Chondrocyte (in vitro differentiated cells): ENCODE measurements at regions not wholly inside any gene's neighbourhood (a gene's known extent, or its start where the extent isn't known, plus 50 kb on each side); places are given as distances from the start of the nearest gene placed in this dataset.
"Not testable (repeated sequence)": the region's sequence is repeated elsewhere in the genome, so short reads cannot be mapped to it uniquely, and the experiment has no call there.

Experiments used
- DNase-seq: peaks from one replicate; pipeline ENCODE4 v3.0.0; 2021; ENCODE audit warnings: mixed read lengths, low spot score
- H3K27ac Mint-ChIP-seq: one replicate; pipeline ENCODE4 v1.8.0; 2021; ENCODE audit warnings: mild to moderate bottlenecking, moderate library complexity, mixed read lengths; ENCODE audit not compliant: unreplicated experiment
- H3K27me3 Mint-ChIP-seq: 2 replicates; pipeline ENCODE4 v1.8.0; 2021; ENCODE audit warnings: low read depth, mixed read lengths
- H3K36me3 Mint-ChIP-seq: 2 replicates; pipeline ENCODE4 v1.8.0; 2021; ENCODE audit warnings: low read depth, mixed read lengths
- H3K4me1 Mint-ChIP-seq: 2 replicates; pipeline ENCODE4 v1.8.0; 2021; ENCODE audit warnings: low read depth, mild to moderate bottlenecking, mixed read lengths
- H3K4me3 Mint-ChIP-seq: one replicate; pipeline ENCODE4 v1.8.0; 2021; ENCODE audit warnings: mild to moderate bottlenecking, moderate library complexity, mixed read lengths; ENCODE audit not compliant: unreplicated experiment
- H3K9me3 Mint-ChIP-seq: 2 replicates; pipeline ENCODE4 v1.8.0; 2021; ENCODE audit warnings: low read depth, mixed read lengths
- TF ChIP-seq, protein P1 (sequence below): fragments of 200-600 bp; sonication (generic); IDR thresholded peaks from 2 replicates; pipeline ENCODE4 v1.5.0; 2021; ENCODE audit warnings: antibody characterized with exemption, mild to moderate bottlenecking, moderate library complexity

DNA sequence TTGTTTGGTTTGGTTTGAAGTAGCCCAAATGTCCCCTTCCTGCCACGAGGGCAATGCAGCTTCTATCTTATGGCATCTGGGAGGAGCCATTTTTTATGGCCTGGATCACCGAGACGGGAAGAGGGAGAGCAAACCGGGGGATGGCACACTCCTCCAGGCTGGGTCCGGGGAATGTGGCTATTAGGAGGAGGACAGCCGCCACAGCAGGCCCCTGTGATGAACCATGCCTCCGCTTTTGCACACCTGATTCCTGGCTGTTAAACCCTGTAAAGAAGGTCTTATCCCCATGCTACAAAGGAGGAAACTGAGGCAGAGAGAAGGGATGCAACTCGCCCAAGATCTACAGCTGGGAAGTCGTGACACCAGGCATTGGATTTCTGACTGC, 157.6 kb downstream of the OR4M2 start:
- Mint-ChIP-seq H3K9me3 (peaks cover 44% of the 10 kb centered on the region), H3K27ac (no peak overlapping the region), H3K36me3 (no peaks in the 10 kb centered on the region), H3K4me3 (no peak overlapping the region), H3K4me1 (no peaks in the 10 kb centered on the region), H3K27me3 (no peaks in the 10 kb centered on the region)
- TF ChIP-seq, protein P1, sequence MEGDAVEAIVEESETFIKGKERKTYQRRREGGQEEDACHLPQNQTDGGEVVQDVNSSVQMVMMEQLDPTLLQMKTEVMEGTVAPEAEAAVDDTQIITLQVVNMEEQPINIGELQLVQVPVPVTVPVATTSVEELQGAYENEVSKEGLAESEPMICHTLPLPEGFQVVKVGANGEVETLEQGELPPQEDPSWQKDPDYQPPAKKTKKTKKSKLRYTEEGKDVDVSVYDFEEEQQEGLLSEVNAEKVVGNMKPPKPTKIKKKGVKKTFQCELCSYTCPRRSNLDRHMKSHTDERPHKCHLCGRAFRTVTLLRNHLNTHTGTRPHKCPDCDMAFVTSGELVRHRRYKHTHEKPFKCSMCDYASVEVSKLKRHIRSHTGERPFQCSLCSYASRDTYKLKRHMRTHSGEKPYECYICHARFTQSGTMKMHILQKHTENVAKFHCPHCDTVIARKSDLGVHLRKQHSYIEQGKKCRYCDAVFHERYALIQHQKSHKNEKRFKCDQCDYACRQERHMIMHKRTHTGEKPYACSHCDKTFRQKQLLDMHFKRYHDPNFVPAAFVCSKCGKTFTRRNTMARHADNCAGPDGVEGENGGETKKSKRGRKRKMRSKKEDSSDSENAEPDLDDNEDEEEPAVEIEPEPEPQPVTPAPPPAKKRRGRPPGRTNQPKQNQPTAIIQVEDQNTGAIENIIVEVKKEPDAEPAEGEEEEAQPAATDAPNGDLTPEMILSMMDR: no peak
- peak; percentile 84 for DNase-seq

DNA sequence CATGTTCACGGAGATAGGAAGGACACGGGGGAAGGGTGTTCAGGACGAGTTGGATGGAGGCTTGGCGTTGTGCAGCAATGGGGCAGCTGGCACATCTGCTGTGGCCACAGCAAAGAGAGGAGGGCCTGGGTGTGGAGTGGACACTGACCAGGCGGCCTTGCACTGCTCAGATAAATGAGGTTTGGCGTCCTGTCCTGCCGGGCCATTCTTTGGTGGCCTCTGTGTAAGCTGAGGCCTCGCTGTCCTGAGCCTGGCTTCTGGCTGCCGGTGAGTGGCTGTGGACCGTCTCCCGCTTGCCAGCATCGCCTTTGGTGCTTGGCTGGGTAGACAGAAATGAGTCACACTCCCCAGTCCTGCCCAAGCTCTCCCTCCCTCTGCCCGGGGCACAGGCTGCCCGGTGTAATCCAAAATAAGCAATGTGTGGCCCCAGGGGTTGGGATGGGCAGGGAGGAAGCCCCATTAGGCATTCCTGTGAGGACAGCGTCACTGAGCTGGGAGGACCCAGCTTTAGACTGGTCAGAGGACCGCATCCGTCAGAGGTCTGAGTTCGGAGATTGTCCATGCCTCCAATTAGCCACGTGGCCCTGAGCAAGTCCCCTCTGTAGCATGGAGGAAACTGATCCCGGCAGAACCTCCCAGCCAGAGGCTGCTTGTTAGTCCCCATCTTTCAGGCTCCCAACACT, 158.1 kb downstream of the OR4M2 start:
- H3K36me3 Mint-ChIP-seq: not testable (repeated sequence)
- peaks cover 47% of the 10 kb centered on the region for H3K9me3 Mint-ChIP-seq

DNA sequence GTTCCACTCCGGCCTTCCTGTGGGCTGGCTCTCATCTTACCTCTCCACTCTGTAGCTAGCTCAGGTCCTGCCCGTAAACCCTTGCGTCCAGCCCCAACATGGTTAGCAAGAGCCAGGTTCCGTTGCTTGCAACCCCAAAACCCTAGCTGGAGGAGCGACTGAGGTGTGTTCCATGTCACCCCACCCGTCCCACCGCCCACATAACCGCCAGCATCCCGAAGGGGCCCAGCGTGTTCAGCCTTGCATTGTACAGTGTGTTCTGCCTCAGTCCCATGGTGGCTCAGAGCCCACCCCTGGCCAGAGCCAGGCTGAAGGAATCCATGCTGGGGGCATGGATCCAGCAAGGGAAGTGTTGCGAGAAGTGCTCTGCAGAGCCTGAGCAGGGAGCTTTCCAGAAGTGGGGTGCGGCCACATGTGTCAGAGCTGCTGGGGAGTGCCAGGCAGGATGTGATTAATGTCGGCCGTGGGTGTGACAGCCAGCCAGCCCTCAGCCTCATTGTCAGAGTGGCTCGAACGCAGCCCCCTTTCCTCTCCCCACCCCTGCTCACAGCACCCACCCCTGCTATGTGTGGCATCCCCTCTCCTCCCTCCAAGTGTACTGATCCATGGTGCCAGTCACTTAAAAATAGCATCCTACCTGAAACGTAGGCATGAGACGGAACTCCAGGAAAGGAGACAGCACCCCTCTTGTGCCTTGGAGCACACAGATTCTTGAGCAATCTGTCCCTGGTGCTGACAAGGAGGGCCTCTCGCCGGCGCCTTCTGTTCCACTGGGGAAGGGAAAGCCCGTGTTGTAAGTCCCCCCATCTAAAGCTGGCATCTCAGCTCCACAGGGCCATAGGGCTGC, 158.9 kb downstream of the OR4M2 start:
- H3K4me3 Mint-ChIP-seq, H3K27me3 Mint-ChIP-seq, DNase-seq, H3K36me3 Mint-ChIP-seq, H3K27ac Mint-ChIP-seq, H3K4me1 Mint-ChIP-seq: not testable (repeated sequence)
- H3K9me3 Mint-ChIP-seq: peaks cover 48% of the 10 kb centered on the region

More for the DNA sequence above, 158.1 kb downstream of the OR4M2 start:
- H3K27me3 Mint-ChIP-seq, H3K4me1 Mint-ChIP-seq, H3K27ac Mint-ChIP-seq, H3K4me3 Mint-ChIP-seq: not testable (repeated sequence)
- DNase-seq: peak; percentile 88

DNA sequence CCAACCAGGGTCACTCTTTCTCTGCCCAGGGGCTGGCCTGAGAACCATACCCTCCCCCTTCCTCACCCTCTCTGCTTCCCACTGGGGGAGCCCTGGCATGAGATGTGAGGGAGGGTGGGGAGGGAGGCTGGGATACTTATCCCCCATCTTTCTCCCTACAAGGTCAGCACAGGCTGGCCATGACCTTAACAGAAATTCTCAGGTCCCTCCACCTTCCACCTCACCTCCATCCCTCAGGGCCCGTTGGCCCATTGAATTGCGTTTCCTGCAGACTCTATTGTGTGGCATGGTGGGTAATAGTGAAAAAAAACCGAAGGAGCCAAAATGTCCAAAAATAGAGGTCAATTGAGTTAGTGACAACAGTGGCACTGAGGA, 159.5 kb downstream of the OR4M2 start:
- Mint-ChIP-seq H3K4me1 (no peaks in the 10 kb centered on the region), H3K36me3 (no peaks in the 10 kb centered on the region), H3K9me3 (peaks cover 46% of the 10 kb centered on the region), H3K27me3 (no peaks in the 10 kb centered on the region), H3K4me3 (no peak overlapping the region), H3K27ac (no peak overlapping the region)
- TF ChIP-seq, protein P1: no peak
- DNase-seq: no peak

DNA sequence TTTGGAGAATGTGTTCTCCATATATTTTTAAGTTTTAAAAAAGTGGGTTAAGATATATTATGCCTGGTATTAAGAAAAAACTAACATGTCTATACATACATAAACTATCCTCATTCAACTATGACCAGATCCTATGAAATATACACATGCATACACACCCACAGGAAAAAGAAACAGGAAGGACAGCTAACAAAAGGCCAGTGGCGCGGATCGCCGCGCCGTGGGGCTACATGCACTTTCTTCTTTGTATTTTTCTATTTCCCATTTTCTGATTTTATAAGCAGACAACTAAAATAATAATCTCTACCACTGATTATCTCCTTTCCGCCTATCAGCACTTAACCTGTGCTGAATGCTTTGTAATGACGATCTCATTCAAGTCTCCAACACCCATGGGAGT, 160.1 kb downstream of the OR4M2 start:
- DNase-seq: no peak
- Mint-ChIP-seq H3K4me1 (no peaks in the 10 kb centered on the region), H3K9me3 (peaks cover 44% of the 10 kb centered on the region), H3K27ac (no peak overlapping the region), H3K36me3 (no peaks in the 10 kb centered on the region), H3K4me3 (no peak overlapping the region), H3K27me3 (no peaks in the 10 kb centered on the region)
- TF ChIP-seq, protein P1: no peak

DNA sequence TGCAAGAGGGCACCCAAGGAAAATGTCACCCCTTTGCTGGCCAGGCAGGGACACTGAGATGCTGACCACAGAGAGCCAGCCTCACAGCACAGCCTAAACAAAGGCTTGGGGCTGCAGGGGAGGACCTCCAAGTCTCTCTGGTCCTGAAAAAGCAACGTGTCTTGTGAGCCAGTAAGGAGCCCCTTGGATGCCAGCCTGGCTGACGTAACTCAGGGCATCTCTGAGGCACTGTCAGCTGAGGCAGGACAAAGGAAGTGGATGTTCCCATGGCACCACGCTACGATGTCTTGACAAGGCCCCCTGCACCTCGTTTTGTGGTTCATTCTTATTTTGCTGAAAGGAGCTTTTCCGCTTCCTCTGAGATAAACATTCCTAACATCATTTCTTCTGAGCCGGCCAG, 160.7 kb downstream of the OR4M2 start:
- no peak for DNase-seq
- H3K9me3 Mint-ChIP-seq: peaks cover 45% of the 10 kb centered on the region
- H3K36me3 Mint-ChIP-seq: no peaks in the 10 kb centered on the region
- TF ChIP-seq, protein P1: no peak
- H3K4me3 Mint-ChIP-seq: no peak overlapping the region
- H3K27me3 Mint-ChIP-seq: no peaks in the 10 kb centered on the region
- H3K27ac Mint-ChIP-seq: no peak overlapping the region
- no peaks in the 10 kb centered on the region for H3K4me1 Mint-ChIP-seq
